GM12872 (cell line): ENCODE measurements at regions not wholly inside any gene's neighbourhood (a gene's known extent, or its start where the extent isn't known, plus 50 kb on each side); places are given as distances from the start of the nearest gene placed in this dataset.

Experiments used
- TF ChIP-seq, protein P1 (sequence below): IDR thresholded peaks from 3 replicates; pipeline ENCODE4 v1.5.1; 2011; ENCODE audit warnings: low read depth, mild to moderate bottlenecking, low read length, moderate library complexity; ENCODE audit not compliant: insufficient read depth

- TF ChIP-seq, protein P1, sequence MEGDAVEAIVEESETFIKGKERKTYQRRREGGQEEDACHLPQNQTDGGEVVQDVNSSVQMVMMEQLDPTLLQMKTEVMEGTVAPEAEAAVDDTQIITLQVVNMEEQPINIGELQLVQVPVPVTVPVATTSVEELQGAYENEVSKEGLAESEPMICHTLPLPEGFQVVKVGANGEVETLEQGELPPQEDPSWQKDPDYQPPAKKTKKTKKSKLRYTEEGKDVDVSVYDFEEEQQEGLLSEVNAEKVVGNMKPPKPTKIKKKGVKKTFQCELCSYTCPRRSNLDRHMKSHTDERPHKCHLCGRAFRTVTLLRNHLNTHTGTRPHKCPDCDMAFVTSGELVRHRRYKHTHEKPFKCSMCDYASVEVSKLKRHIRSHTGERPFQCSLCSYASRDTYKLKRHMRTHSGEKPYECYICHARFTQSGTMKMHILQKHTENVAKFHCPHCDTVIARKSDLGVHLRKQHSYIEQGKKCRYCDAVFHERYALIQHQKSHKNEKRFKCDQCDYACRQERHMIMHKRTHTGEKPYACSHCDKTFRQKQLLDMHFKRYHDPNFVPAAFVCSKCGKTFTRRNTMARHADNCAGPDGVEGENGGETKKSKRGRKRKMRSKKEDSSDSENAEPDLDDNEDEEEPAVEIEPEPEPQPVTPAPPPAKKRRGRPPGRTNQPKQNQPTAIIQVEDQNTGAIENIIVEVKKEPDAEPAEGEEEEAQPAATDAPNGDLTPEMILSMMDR, result no peak
Measured at GRCh38 chr11:69958308-69958707, 119.8 kb upstream of the ANO1 start.

DNA sequence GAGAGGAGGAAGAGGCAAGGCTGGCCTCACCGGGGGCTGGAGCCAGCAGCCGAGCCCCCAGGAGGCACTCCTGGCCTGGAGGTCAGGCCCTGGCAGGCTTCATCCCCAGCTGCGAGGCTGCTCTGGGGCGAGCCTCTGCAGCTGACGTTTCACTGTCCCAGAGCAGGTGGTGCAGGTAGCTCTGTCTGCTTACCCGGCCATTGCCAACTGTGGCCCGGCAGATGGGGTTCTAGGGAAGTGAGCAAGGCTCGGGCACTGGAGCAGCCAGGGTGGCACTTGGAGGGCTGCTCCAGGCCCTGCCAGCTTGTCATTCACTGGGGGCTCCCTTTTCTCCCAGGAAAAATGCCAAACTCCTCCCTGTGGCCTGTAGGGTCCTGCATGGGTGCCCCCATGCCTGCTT lies 118.7 kb upstream of the ANO1 start:
- TF ChIP-seq, protein P1, result no peak

GRCh38 chr11:69961738-69962137 lies 116.4 kb upstream of the ANO1 start:
- TF ChIP-seq, protein P1, result no peak

GRCh38 chr11:69962152-69962551 lies 116.0 kb upstream of the ANO1 start:
- TF ChIP-seq, protein P1, result no peak

DNA sequence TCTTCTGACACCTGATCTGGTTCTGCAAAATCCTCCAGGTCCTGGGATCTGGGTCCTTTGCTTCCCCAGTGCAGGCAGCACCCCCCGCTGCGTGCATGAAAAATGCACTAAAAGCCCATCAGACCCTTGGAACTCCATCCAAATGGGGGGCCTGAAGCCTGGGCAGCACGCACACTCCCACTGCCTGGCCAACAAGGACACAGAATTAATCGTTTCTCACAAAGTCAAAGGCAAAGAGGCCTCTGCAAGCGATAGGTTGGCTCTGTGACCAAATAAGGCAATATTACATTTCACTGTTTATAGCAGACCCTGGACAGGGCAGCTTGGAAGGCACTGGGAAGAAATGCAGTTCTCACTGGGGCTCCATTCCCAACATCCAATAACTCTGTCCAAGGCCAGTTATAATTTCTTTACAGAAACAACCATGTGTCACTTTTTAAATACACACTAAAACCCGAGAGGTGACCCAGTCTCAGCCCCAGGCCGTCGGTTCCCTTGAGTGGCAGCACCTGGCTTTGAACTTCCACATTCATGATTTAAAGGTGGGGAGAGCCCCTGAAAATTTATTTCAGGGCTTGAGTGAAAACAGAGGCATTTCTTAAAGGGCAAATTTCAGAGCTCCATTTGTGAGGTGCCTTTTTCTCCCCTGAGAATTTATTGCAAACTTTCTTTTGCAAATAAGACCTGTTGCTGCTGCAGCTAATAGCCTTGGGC lies 114.4 kb upstream of the ANO1 start:
- TF ChIP-seq, protein P1, result no peak

DNA sequence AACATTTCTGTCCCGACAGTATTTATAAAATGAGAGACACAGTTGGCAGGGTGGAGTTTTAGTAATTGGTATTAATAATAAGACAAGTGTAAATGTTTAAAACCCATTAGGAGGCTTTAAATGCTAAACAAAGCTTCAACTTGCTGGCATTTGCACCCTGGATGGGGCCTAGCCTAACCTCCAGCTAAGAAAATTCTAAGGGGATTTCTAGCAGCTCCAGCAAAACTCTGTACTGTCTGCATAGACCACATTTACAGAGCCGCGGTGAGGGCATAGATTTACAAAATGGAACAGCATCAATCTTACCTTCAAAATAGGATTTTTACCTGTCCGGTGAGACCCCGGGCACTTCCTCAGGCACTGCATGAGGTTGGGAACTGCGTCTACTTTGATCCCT lies 113.9 kb upstream of the ANO1 start:
- TF ChIP-seq, protein P1, result no peak

DNA sequence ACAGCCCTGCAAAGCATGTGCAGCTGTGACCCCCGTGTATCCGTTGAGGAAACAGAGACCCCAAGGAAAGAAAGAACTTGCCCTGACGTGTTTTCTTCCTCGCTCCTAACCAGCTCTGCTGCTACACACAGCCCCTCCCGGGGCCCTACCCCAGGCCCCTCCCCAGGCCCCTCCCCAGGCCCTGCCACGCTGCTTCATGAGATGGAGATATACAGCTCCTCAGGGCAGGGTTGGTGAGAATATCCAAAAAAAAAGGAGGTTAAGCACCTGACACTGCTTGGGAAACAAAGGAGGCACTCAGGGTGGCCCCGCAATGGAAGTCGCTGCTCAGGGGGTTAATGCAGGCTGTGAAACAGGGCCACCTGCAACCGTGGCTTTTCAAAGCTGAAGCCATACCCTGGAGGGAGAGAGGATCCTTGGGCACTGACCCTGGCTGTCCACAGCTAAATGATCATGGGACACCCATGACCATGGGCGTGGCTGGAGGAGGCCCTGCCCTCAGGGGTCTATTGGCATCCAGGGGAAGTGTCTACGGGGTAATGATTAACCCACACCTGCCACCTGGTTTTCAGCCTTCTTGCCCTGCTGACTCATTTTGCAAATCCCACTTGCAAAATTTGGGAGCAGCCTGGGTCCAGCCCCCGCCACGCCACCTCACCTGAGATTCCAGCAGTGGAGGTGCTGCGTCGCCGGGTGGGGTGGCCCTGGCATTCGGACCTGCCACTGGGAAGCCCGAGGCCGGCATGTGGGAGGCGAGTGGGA lies 112.1 kb upstream of the ANO1 start:
- TF ChIP-seq, protein P1, result no peak
